PC-9 (cell line): ENCODE measurements at regions not wholly inside any gene's neighbourhood (a gene's known extent, or its start where the extent isn't known, plus 50 kb on each side); places are given as distances from the start of the nearest gene placed in this dataset.

Experiments
- BruUV-seq: library from RNA; stranded (reverse); fragments of 400-500 nt; replicated peaks from 2 replicates; lab custom pipeline; 2021; lab: Mats Ljungman, UMichigan
- CTCF ChIA-PET: fragments of 300-600 bp; sonication (Branson Sonifier 250); formaldehyde crosslinking; loops from one replicate; lab custom pipeline; 2022; ENCODE audit warnings: antibody characterized with exemption; lab: Charles Lee
- POLR2A ChIA-PET: fragments of 300-600 bp; sonication (Branson Sonifier 250); formaldehyde crosslinking; loops from one replicate; lab custom pipeline; 2022; ENCODE audit warnings: antibody characterized with exemption; ENCODE audit not compliant: unreplicated experiment; lab: Charles Lee
- DNase-seq, 2 experiments: peaks; one replicate each; pipeline versions ENCODE4 v3.0.0 to v3.0.0-alpha.2; 2015 to 2022; ENCODE audit warnings: mixed read lengths in 1 of 2
- H2AFZ ChIP-seq: fragments of 200-600 bp; sonication (generic); 2 replicates; pipeline ENCODE4 v1.8.1; 2017; ENCODE audit warnings: antibody characterized with exemption
- H3F3A ChIP-seq: fragments of 200-600 bp; sonication (generic); 2 replicates; pipeline ENCODE4 v1.8.1; 2017; ENCODE audit warnings: antibody characterized with exemption, mild to moderate bottlenecking, low read depth; ENCODE audit not compliant: insufficient read depth
- H3K27ac ChIP-seq: fragments of 200-600 bp; sonication (generic); 2 replicates; pipeline ENCODE4 v1.6.1; 2016; ENCODE audit warnings: mixed run types
- H3K27me3 ChIP-seq: fragments of 200-600 bp; sonication (generic); 2 replicates; pipeline ENCODE4 v1.6.1; 2016; ENCODE audit warnings: low read depth, mixed run types; ENCODE audit not compliant: insufficient read depth
- H3K36me3 ChIP-seq: fragments of 200-600 bp; sonication (generic); 2 replicates; pipeline ENCODE4 v1.6.1; 2016; ENCODE audit warnings: low read depth, mixed run types
- H3K4me1 ChIP-seq: fragments of 200-600 bp; sonication (generic); replicated peaks from 2 replicates; pipeline ENCODE4 v1.6.1; 2016; ENCODE audit warnings: mixed run types; ENCODE audit not compliant: insufficient read depth
- H3K4me2 ChIP-seq: fragments of 200-600 bp; sonication (generic); 2 replicates; pipeline ENCODE4 v1.6.1; 2017; ENCODE audit warnings: mixed run types
- H3K4me3 ChIP-seq: fragments of 200-600 bp; sonication (generic); 2 replicates; pipeline ENCODE4 v1.6.1; 2016; ENCODE audit warnings: mixed run types
- H3K79me2 ChIP-seq: fragments of 200-600 bp; sonication (generic); 2 replicates; pipeline ENCODE4 v1.6.1; 2017; ENCODE audit warnings: low read depth, mixed run types
- H3K9me2 ChIP-seq: fragments of 200-600 bp; sonication (generic); 2 replicates; pipeline ENCODE4 v1.8.1; 2017; ENCODE audit warnings: mild to moderate bottlenecking; ENCODE audit not compliant: insufficient read depth
- H3K9me3 ChIP-seq: fragments of 200-600 bp; sonication (generic); 2 replicates; pipeline ENCODE4 v1.8.1; 2016; ENCODE audit warnings: low read depth; ENCODE audit not compliant: insufficient read depth
- H4K20me1 ChIP-seq: fragments of 200-600 bp; sonication (generic); 2 replicates; pipeline ENCODE4 v1.8.1; 2017; ENCODE audit not compliant: insufficient read depth
- EZH2 ChIP-seq: fragments of 200-600 bp; sonication (generic); IDR thresholded peaks from 2 replicates; pipeline ENCODE4 v1.8.0; 2017; ENCODE audit warnings: antibody characterized with exemption, low read depth
- intact Hi-C: fragments of 100-400 bp; cut with micrococcal nuclease; formaldehyde crosslinking; loops from one replicate; pipeline ENCODE4 v1.10.0; 2022; ENCODE audit not compliant: unreplicated experiment
- TF ChIP-seq, protein P1 (sequence below): fragments of 200-600 bp; sonication (generic); conservative IDR thresholded peaks from 2 replicates; pipeline ENCODE4 v1.6.1; 2017; ENCODE audit warnings: mixed run types, antibody characterized with exemption, mild to moderate bottlenecking, moderate library complexity

DNA sequence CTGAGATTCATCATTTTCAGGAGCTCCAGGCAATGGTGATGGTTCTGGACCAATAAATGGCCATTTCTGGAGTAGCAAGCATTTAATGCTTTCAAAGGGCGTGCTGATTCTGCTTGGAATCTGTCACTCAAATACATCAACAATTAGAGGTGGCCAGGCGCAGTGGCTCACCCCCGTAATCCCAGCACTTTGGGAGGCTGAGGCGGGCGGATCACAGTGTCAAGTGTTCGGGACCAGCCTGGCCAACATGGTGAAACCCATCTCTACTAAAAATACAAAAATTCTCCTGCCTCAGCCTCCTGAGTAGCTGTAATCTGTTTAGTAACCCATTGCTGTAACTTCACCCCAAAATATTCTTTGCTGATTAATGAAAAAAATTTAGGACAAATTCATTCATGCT is 1574.2 kb downstream of the EFNB2 start:
- CTCF ChIA-PET, result no interaction called here
- intact Hi-C loops, result no loop called here

DNA sequence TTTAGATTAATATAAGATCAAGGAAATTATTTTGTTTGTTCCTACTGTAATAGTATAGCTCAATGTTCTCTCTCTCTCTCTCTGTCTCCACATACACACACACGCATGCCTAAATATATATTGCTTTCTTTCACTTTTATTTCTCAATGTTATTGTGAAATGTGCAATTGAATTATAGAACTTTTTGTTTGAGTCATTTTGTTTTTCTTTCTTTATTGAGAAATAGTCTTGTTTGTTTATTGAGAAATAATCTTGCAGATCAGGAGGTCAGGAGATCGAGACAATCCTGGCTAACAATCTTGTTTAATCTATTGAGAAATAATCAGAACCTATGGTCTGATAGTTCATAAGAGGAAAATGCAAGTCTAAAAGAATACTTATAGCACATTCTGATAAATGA is 1581.3 kb downstream of the EFNB2 start:
- H3K4me1 ChIP-seq, result no peaks in the 10 kb centered on the region
- no peak overlapping the region for H3K4me2 ChIP-seq
- intact Hi-C loops, result no loop called here
- no peak overlapping the region for H3K4me3 ChIP-seq
- BruUV-seq, result no TSS peak
- no peaks in the 10 kb centered on the region for H4K20me1 ChIP-seq
- ChIA-PET CTCF (no interaction called here), POLR2A (no interaction called here)
- no peaks in the 10 kb centered on the region for H3K27me3 ChIP-seq
- no peaks in the 10 kb centered on the region for H3K79me2 ChIP-seq
- peak in 1 of 2 experiments; percentile 39 for DNase-seq
- H3K9me2 ChIP-seq, result no peaks in the 10 kb centered on the region
- no peaks in the 10 kb centered on the region for H3F3A ChIP-seq
- H3K27ac ChIP-seq, result no peak overlapping the region
- no peak for TF ChIP-seq EZH2
- TF ChIP-seq, protein P1, sequence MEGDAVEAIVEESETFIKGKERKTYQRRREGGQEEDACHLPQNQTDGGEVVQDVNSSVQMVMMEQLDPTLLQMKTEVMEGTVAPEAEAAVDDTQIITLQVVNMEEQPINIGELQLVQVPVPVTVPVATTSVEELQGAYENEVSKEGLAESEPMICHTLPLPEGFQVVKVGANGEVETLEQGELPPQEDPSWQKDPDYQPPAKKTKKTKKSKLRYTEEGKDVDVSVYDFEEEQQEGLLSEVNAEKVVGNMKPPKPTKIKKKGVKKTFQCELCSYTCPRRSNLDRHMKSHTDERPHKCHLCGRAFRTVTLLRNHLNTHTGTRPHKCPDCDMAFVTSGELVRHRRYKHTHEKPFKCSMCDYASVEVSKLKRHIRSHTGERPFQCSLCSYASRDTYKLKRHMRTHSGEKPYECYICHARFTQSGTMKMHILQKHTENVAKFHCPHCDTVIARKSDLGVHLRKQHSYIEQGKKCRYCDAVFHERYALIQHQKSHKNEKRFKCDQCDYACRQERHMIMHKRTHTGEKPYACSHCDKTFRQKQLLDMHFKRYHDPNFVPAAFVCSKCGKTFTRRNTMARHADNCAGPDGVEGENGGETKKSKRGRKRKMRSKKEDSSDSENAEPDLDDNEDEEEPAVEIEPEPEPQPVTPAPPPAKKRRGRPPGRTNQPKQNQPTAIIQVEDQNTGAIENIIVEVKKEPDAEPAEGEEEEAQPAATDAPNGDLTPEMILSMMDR, result no peak
- H3K36me3 ChIP-seq, result no peaks in the 10 kb centered on the region
- H2AFZ ChIP-seq, result no peak overlapping the region
- H3K9me3 ChIP-seq, result no peaks in the 10 kb centered on the region

More for the DNA sequence above, 1574.2 kb downstream of the EFNB2 start:
- POLR2A ChIA-PET, result no interaction called here
- TF ChIP-seq EZH2, result no peak
- TF ChIP-seq, protein P1, result no peak
- no peaks in the 10 kb centered on the region for H3K4me1 ChIP-seq
- H3K4me3 ChIP-seq, result no peak overlapping the region
- no TSS peak for BruUV-seq
- H3K79me2 ChIP-seq, result no peaks in the 10 kb centered on the region
- no peaks in the 10 kb centered on the region for H3K27me3 ChIP-seq
- no peaks in the 10 kb centered on the region for H3F3A ChIP-seq
- H3K36me3 ChIP-seq, result no peaks in the 10 kb centered on the region
- H4K20me1 ChIP-seq, result no peaks in the 10 kb centered on the region
- no peak overlapping the region for H3K27ac ChIP-seq
- no peaks in the 10 kb centered on the region for H3K9me3 ChIP-seq
- H2AFZ ChIP-seq, result no peak overlapping the region
- DNase-seq, result no peak
- no peaks in the 10 kb centered on the region for H3K9me2 ChIP-seq
- no peak overlapping the region for H3K4me2 ChIP-seq

DNA sequence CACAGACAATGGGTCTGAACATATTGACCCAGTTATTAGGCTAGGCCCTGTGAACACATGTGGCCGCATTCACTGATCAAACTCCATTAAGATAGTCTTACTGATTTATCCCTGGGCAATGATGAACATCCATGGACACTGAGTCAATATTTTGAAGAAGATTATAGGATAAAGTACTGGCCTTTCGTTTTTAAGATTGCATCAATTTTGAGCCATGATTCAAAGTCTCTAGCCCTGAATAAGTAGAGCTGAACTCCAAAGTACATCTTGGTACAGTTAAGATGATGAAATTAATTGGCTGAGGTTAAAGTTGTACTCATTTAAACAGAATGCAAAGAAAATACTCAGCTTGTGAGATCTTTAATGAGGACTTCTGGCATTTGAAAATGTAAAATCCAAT is 1581.9 kb downstream of the EFNB2 start:
- no peak overlapping the region for H3K4me3 ChIP-seq
- no peaks in the 10 kb centered on the region for H3K9me2 ChIP-seq
- no peaks in the 10 kb centered on the region for H4K20me1 ChIP-seq
- TF ChIP-seq, protein P1, result no peak
- TF ChIP-seq EZH2, result no peak
- POLR2A ChIA-PET, result no interaction called here
- no peak overlapping the region for H3K4me2 ChIP-seq
- H3F3A ChIP-seq, result no peaks in the 10 kb centered on the region
- no TSS peak for BruUV-seq
- no peaks in the 10 kb centered on the region for H3K36me3 ChIP-seq
- no peak overlapping the region for H3K27ac ChIP-seq
- no peaks in the 10 kb centered on the region for H3K79me2 ChIP-seq
- intact Hi-C loops, result no loop called here
- CTCF ChIA-PET, result no interaction called here
- H3K9me3 ChIP-seq, result no peaks in the 10 kb centered on the region
- H2AFZ ChIP-seq, result no peak overlapping the region
- no peaks in the 10 kb centered on the region for H3K4me1 ChIP-seq
- H3K27me3 ChIP-seq, result no peaks in the 10 kb centered on the region
- DNase-seq, result no peak
